Trophoblast cell (in vitro differentiated cells and primary cell): ENCODE measurements at regions not wholly inside any gene's neighbourhood (a gene's known extent, or its start where the extent isn't known, plus 50 kb on each side); places are given as distances from the start of the nearest gene placed in this dataset.

Experiments
- DNase-seq, 2 donors: peaks; one replicate each; pipeline ENCODE4 v3.0.0-alpha.2; 2016
- H2AFZ ChIP-seq: 2 replicates; pipeline ENCODE4 v1.6.1; 2013; ENCODE audit warnings: low read length, moderate library complexity, mild to moderate bottlenecking; ENCODE audit not compliant: insufficient read depth, poor library complexity
- H2AK5ac ChIP-seq: 2 replicates; pipeline ENCODE4 v1.6.1; 2013; ENCODE audit warnings: mild to moderate bottlenecking, low read length
- H2BK120ac ChIP-seq: 2 replicates; pipeline ENCODE4 v1.6.1; 2013; ENCODE audit warnings: low read length, mild to moderate bottlenecking, moderate library complexity; ENCODE audit not compliant: insufficient read depth, poor library complexity
- H2BK12ac ChIP-seq: 2 replicates; pipeline ENCODE4 v1.6.1; 2013; ENCODE audit warnings: mild to moderate bottlenecking, low read length, moderate library complexity
- H2BK5ac ChIP-seq: 2 replicates; pipeline ENCODE4 v1.6.1; 2013; ENCODE audit warnings: low read length, low read depth, moderate library complexity, mild to moderate bottlenecking; ENCODE audit not compliant: poor library complexity
- H3K14ac ChIP-seq: 2 replicates; pipeline ENCODE4 v1.6.1; 2013; ENCODE audit warnings: mild to moderate bottlenecking, low read length
- H3K18ac ChIP-seq: 2 replicates; pipeline ENCODE4 v1.6.1; 2013; ENCODE audit warnings: mild to moderate bottlenecking, low read length
- H3K23ac ChIP-seq: 2 replicates; pipeline ENCODE4 v1.6.1; 2013; ENCODE audit warnings: low read length
- H3K27ac ChIP-seq: 2 replicates; pipeline ENCODE4 v1.5.1; 2013; ENCODE audit warnings: low read depth, mild to moderate bottlenecking, inconsistent platforms, low read length, moderate library complexity
- H3K27me3 ChIP-seq: 2 replicates; pipeline ENCODE4 v1.6.1; 2013; ENCODE audit warnings: inconsistent platforms, mild to moderate bottlenecking, low read length, moderate library complexity; ENCODE audit not compliant: insufficient read depth
- H3K36me3 ChIP-seq, 2 experiments: 1 replicate in 1 of 2; 2 replicates in 1 of 2; pipeline ENCODE4 v1.6.1; 2013; ENCODE audit warnings: low read length in 2 of 2, mild to moderate bottlenecking in 2 of 2, moderate library complexity in 1 of 2; ENCODE audit not compliant: insufficient read depth in 2 of 2, control insufficient read depth in 1 of 2
- H3K4ac ChIP-seq: 2 replicates; pipeline ENCODE4 v1.6.1; 2013; ENCODE audit warnings: low read depth, mild to moderate bottlenecking, low read length, moderate library complexity
- H3K4me1 ChIP-seq, 2 experiments: 1 replicate in 1 of 2; 2 replicates in 1 of 2; pipeline ENCODE4 v1.6.1; 2013; ENCODE audit warnings: low read length in 2 of 2, mild to moderate bottlenecking in 2 of 2, moderate library complexity in 1 of 2; ENCODE audit not compliant: insufficient read depth in 2 of 2, control insufficient read depth in 1 of 2
- H3K4me2 ChIP-seq: 2 replicates; pipeline ENCODE4 v1.6.1; 2013; ENCODE audit warnings: inconsistent platforms, mild to moderate bottlenecking, low read length, moderate library complexity
- H3K4me3 ChIP-seq: 2 replicates; pipeline ENCODE4 v1.5.1; 2013; ENCODE audit warnings: mild to moderate bottlenecking, low read depth, low read length, inconsistent platforms
- H3K79me1 ChIP-seq: one replicate; pipeline ENCODE4 v1.6.1; 2013; ENCODE audit warnings: low read length
- H3K79me2 ChIP-seq: 2 replicates; pipeline ENCODE4 v1.6.1; 2013; ENCODE audit warnings: low read length, mild to moderate bottlenecking; ENCODE audit not compliant: control insufficient read depth, insufficient read depth, poor library complexity
- H3K9ac ChIP-seq: 2 replicates; pipeline ENCODE4 v1.6.1; 2013; ENCODE audit warnings: mild to moderate bottlenecking, low read length
- H3K9me3 ChIP-seq: 2 replicates; pipeline ENCODE4 v1.6.1; 2013; ENCODE audit warnings: low read depth, mild to moderate bottlenecking, control low read depth, inconsistent platforms, low read length; ENCODE audit not compliant: insufficient read depth
- H4K12ac ChIP-seq: 2 replicates; pipeline ENCODE4 v1.6.1; 2013; ENCODE audit warnings: low read depth, mild to moderate bottlenecking, low read length, moderate library complexity
- H4K8ac ChIP-seq: 2 replicates; pipeline ENCODE4 v1.6.1; 2013; ENCODE audit warnings: low read depth, mild to moderate bottlenecking, low read length, moderate library complexity
- H4K91ac ChIP-seq: one replicate; pipeline ENCODE4 v1.6.1; 2013; ENCODE audit warnings: low read depth, mild to moderate bottlenecking, low read length, moderate library complexity
- WGBS: extraction: QIAGEN DNeasy Blood & Tissue Kit; methylation state at CpG from one replicate; pipeline ENCODE4 v1.1.7; 2013; ENCODE audit warnings: missing lambda C conversion rate; ENCODE audit not compliant: insufficient read length, insufficient coverage; ENCODE audit errors: extremely low coverage; 5-methylcytosine and 5-hydroxymethylcytosine counted together

DNA sequence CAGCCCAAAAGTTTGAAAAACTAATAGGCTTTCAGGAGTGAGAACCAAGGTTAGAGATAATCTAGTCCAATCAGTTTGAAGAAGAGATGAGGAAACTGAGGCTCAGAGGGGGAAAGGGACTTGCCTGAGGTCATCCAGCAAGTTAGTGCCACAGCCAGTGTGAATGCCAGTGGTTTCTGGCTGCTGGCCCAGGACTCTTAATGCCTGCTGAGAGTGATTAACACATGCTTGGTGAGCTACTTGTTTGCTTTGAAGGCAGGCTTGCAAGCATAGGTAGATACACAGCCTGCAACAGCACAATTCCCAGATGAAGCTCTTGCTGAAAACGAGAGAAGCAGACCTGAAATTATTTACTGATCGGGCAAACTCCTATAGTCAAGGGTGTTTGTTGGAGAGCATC, 591.6 kb upstream of the SGCD start:
- Histone ChIP-seq H2BK120ac (no peak overlapping the region), H2AFZ (no peak overlapping the region), H3K4me1 (no peaks in the 10 kb centered on the region), H4K91ac (no peak overlapping the region), H3K4ac (no peak overlapping the region), H3K4me3 (no peak overlapping the region), H2BK12ac (no peak overlapping the region), H3K9ac (no peak overlapping the region), H2BK5ac (no peak overlapping the region), H4K12ac (no peak overlapping the region), H3K18ac (no peak overlapping the region), H3K79me2 (no peaks in the 10 kb centered on the region), H3K27ac (no peak overlapping the region), H2AK5ac (no peak overlapping the region), H3K36me3 (no peaks in the 10 kb centered on the region), H3K4me2 (no peak overlapping the region), H3K27me3 (peaks cover 14% of the 10 kb centered on the region), H3K79me1 (no peaks in the 10 kb centered on the region), H4K8ac (no peak overlapping the region), H3K14ac (no peak overlapping the region), H3K23ac (no peak overlapping the region), H3K9me3 (no peaks in the 10 kb centered on the region)
- no CpG with 5 or more reads among the region's 2 CpGs for WGBS
- DNase-seq = no peak

DNA sequence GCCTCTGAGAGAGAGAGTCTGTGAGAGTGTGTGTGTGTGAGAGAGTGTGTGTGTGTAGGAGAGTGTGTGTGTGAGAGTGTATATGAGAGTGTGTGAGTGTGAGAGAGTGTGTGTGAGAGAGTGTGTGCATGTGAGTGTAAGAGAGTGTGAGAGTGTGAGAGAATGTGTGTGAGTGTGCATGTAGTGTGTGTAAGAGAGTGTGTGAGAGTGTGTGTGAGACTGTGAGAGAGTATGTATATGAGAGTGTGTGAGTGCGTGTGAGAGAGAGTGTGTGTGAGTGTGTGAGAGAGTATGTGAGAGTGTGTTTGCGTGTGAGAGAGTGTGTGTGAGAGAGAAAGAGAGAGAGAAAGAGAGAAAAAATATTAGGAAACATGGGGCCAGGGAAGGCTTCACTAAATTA, 588.3 kb upstream of the SGCD start:
- Histone ChIP-seq H3K27me3 (no peaks in the 10 kb centered on the region), H3K9me3 (no peaks in the 10 kb centered on the region), H4K8ac (no peak overlapping the region), H3K18ac (no peak overlapping the region), H3K79me2 (no peaks in the 10 kb centered on the region), H3K36me3 (no peaks in the 10 kb centered on the region), H4K91ac (no peak overlapping the region), H3K4me3 (no peak overlapping the region), H2AK5ac (no peak overlapping the region), H3K4me2 (no peak overlapping the region), H3K23ac (no peak overlapping the region), H2AFZ (no peak overlapping the region), H3K79me1 (no peaks in the 10 kb centered on the region), H2BK12ac (no peak overlapping the region), H3K27ac (no peak overlapping the region), H3K4ac (no peak overlapping the region), H4K12ac (no peak overlapping the region), H3K9ac (no peak overlapping the region), H3K4me1 (no peaks in the 10 kb centered on the region), H3K14ac (no peak overlapping the region), H2BK120ac (no peak overlapping the region), H2BK5ac (no peak overlapping the region)
- WGBS = 100% methylated on average over 2 of the region's 2 CpGs
- DNase-seq = no peak

- no peaks in the 10 kb centered on the region for H3K79me2 ChIP-seq
- H3K27me3 ChIP-seq = no peaks in the 10 kb centered on the region
- H3K9me3 ChIP-seq = no peaks in the 10 kb centered on the region
- H3K27ac ChIP-seq = no peak overlapping the region
- H4K8ac ChIP-seq = no peak overlapping the region
- no peak overlapping the region for H3K4me2 ChIP-seq
- no peak overlapping the region for H2BK120ac ChIP-seq
- no peak overlapping the region for H2BK12ac ChIP-seq
- DNase-seq = no peak
- no peak overlapping the region for H3K4me3 ChIP-seq
- H3K36me3 ChIP-seq = no peaks in the 10 kb centered on the region
- no CpG with 5 or more reads among the region's 1 CpG for WGBS
- H2AK5ac ChIP-seq = no peak overlapping the region
- H3K9ac ChIP-seq = no peak overlapping the region
- H3K4ac ChIP-seq = no peak overlapping the region
- no peak overlapping the region for H3K18ac ChIP-seq
- H2BK5ac ChIP-seq = no peak overlapping the region
- H4K91ac ChIP-seq = no peak overlapping the region
- no peak overlapping the region for H3K14ac ChIP-seq
- H3K4me1 ChIP-seq = no peaks in the 10 kb centered on the region
- no peak overlapping the region for H2AFZ ChIP-seq
- no peak overlapping the region for H3K23ac ChIP-seq
- no peaks in the 10 kb centered on the region for H3K79me1 ChIP-seq
- H4K12ac ChIP-seq = no peak overlapping the region
These were observed 580.5 kb upstream of the SGCD start for GRCh38 chr5:155746367-155747038.

- no peak overlapping the region for H2AK5ac ChIP-seq
- no peak overlapping the region for H4K91ac ChIP-seq
- H3K79me2 ChIP-seq = no peaks in the 10 kb centered on the region
- no peaks in the 10 kb centered on the region for H3K79me1 ChIP-seq
- H2BK12ac ChIP-seq = no peak overlapping the region
- H3K14ac ChIP-seq = no peak overlapping the region
- H3K4me1 ChIP-seq = no peaks in the 10 kb centered on the region
- no peak overlapping the region for H2BK120ac ChIP-seq
- no peak for DNase-seq
- no peak overlapping the region for H2AFZ ChIP-seq
- no peak overlapping the region for H3K18ac ChIP-seq
- no peak overlapping the region for H4K8ac ChIP-seq
- H4K12ac ChIP-seq = no peak overlapping the region
- WGBS = no CpG with 5 or more reads among the region's 2 CpGs
- H3K4me3 ChIP-seq = no peak overlapping the region
- H3K36me3 ChIP-seq = no peaks in the 10 kb centered on the region
- no peaks in the 10 kb centered on the region for H3K9me3 ChIP-seq
- H3K4me2 ChIP-seq = no peak overlapping the region
- no peaks in the 10 kb centered on the region for H3K27me3 ChIP-seq
- no peak overlapping the region for H3K23ac ChIP-seq
- H3K4ac ChIP-seq = no peak overlapping the region
- no peak overlapping the region for H3K9ac ChIP-seq
- H3K27ac ChIP-seq = no peak overlapping the region
- no peak overlapping the region for H2BK5ac ChIP-seq
These were observed 576.9 kb upstream of the SGCD start for GRCh38 chr5:155750101-155750500.
